HG03571 (cell line): ENCODE measurements at regions not wholly inside any gene's neighbourhood (a gene's known extent, or its start where the extent isn't known, plus 50 kb on each side); places are given as distances from the start of the nearest gene placed in this dataset.

Experiments
- ATAC-seq: cut with Tn5 transposase; IDR thresholded peaks from one replicate; pipeline ENCODE4 v1.9.1; 2021; ENCODE audit not compliant: unreplicated experiment

DNA sequence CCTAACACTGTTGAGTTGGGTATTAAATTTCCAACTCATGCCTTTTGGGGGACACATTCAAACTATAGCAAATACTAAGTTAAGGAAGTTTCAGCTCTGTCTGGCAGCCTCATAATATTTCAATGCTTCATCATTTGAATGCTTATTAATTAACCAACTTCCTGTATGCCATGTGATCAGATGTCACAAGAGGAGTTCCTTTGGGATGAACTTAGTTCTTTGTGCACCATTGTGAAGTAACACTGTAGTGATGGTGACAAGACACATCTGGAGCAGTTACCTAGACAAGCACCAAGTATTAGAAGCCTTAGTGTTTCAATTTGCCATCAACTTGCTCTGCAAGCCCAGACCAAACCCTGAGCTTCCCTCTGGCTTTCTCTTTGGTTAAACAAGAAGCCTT is 90.7 kb upstream of the IL12B start:
- ATAC-seq, result no peak

DNA sequence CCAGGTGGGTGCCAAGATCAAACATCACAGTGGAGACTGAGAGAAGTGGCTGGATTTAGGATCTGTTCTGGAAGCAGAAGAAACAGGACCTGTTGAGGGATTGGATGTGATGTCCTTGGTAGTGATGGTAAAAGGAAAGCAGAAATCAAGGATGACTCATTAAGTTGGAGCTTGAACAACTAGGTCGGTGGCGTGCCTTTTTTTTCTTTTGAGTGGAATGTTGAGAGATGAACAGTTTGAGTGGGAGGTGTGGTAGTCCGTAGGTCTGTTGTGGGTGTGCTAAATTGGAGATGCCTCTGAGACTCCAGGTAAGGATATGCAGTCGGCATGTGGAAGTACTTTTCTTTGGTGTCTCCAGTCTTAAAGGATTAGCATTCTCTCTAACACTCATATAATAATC is 92.1 kb upstream of the IL12B start:
- ATAC-seq, result no peak

DNA sequence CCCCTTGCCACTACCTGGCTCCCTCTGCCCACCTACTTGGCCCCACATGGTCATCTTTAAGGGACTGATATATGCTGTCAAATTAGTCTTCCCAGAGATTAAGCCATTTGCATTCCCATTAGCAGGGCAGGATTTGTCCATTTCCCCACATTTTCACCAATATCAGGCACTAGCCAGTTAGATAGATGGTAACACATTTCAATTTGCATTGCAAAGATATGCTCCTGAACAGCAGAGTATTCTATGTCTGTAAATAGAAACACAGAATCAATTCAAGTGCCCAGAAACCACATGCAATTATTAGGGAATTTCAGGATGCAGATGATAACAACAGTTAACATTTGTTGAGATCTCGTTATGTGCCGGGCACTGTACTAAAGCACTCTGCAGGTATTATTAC is 92.6 kb upstream of the IL12B start:
- no peak for ATAC-seq

DNA sequence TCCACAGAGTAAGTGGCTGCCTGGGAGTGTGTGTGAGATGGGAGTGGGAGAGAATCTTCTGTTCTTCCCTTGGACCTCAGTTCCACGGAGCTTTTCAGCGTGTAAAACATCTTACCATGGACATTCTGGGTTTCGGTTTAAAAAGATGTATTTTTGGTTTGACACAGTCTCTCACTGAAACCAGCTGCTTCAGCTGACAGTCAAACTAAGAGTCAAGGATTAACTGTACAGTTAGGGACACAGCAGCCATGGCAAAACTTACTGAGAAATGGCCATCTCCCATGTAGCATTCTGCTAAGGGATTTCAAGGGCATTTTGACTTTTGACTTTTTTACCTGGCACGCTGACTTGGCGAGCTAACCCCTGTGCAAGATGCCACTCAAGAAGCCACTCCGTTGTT is 93.8 kb upstream of the IL12B start:
- no peak for ATAC-seq

DNA sequence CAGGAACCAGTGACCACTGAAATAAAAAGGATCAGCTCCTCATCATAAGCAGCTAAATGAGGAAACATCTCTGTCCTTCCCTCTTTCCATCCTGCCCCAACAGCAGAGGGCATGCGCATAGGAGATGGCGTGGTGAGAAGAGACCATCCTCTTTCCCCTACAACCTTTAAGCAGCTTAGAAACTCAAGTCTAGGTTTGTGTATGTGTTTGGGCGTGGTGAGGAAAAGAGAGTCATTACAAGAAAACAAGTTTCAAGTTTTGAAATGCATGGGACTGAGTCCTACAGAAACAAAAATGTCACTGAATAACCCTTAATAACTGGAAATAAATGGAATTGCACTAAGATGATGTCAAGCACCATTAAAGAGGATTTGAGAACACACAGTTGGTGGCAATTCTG is 96.4 kb upstream of the IL12B start:
- ATAC-seq, result no peak

DNA sequence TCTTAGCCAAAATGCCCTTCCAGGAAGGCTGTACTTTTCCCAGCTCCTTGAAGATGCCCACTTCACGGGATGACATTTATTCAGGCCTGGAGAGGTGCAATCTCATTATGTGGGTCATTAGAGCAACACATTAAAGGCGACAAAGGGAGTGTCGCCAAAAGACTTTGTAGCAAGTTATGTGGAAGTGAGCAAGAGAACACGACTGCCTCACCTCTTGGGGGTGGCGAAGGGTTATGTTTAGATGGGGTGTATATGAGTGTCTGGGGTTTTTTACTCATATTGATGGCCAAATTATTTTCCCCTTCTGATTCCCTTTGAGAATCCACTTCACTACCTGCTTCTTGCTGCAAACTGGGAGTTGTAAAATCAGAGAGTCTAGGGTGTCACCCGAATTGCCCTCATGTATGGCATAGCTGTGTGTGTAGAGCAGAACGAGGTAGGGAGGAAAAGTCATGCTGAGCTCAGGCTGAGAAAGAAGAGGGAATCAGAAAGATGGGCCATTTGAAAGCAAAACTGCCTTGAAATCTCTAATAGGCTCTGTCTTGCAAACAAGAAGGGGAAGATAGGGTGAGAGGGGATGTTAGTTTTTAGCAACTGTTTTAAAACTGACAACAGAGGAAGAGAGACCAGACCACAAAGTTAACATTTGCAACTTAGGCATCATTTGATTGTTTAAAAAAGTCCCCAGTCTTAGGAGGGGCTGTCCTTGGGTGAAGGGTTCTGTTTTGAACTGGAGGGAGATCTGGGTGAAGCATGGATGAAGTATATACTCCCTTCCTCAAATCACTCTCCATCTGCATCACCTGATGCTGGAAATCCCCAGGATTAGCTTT is 97.1 kb upstream of the IL12B start:
- peak; percentile 67 for ATAC-seq

DNA sequence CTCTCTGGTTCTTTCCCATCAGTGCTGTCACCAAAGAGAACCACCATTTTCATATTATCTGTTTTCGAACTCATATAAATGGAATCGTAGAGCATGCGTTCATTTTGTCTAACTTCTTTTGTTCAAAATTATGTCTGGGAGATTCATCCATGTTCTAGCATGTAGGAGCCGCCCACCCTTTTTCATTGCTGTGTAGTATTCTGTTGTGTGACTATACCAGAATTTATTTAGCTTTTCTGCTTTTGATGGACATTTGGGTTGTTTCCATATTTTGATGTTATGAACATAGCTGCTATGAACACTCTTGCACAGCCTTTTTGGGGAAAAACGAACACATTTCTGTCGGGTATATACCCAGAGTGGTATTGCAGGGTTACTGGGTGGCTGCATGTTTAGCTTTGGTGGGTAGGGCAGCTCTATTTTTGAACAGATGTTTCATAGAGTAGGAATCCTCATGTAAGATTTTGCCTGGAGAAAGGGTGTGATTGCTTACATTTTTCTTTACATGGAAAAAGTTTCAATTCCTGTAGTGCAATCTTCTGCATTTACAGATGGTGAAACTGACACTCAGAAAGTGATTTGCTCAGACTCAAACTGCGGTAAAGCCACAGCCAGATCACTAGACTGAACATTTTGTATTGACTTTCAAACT is 100.2 kb upstream of the IL12B start:
- no peak for ATAC-seq

DNA sequence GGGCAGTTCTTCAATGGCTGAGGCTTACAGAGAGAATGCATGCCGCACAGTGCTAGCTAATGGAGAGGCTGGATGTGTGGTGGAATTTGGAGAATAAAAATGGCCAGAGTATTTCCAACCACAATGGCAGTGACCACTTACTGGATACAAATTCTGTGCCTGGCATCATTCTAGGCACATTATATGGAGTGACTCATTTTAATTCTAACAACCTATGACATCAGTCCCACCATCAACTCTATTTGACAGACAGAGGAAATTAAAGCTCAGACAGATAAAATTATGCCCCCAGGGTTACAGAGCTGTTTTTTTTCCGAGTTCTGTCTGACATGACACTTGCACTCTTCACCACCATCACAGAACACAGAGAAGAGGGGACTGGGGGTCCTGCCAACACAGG is 105.6 kb upstream of the IL12B start:
- no peak for ATAC-seq

DNA sequence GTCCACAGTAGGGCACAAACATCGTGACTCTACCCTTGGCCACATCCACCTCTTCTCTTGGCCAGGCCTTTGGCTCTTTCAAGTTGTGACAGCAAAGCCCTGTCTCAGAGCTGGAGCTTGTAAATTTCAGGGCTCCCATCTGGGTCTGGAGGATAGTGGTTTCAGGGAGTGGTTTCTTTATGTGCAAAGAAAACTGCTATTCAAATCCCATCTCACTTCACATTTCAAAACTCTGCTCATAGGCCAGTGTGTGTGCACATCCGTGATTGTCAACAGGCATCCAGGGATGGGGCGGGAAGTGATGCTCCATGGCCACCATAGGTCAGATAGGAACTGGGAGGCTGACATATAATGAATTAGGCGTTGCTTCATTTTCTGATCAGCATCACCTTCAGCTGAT is 107.8 kb upstream of the IL12B start:
- ATAC-seq, result no peak

DNA sequence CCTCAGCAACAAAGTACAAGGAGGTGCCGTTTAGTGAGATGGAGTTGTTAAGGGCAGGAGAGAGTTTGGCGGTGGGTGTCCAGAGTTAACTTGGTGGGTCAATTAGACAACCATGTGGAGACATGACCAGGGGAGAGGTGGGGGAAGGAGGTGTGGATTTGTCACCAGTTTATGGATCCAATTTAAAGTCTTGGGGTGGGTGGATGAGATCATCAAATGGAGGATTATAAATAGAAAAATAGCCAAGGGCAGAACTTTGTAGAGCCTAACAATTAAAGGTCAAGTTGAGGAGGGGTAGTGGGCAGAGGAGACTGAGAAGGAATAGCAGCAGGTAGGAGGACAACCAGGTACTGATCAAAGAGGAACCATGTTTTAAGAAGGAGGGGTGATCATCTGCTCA is 108.7 kb upstream of the IL12B start:
- ATAC-seq, result no peak

DNA sequence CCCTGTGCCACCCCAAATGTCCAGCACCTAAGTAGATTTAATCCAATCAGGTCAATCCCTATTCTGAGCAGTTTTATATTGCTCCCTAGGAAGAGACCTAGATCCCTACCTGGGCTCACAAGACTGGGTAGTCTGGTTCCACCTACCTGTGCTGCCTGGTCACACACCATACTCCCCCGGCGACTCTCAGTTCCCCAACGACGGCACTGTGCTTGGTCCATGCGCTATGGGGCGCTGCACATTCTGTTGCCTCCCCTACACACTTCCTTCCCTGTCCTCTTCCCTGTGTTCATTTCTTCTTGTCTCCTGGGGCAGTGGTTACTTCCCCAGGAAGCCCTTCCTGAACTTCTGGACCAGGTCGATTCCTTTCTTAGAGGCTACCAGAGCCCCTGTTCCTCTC is 109.9 kb upstream of the IL12B start:
- ATAC-seq, result no peak

DNA sequence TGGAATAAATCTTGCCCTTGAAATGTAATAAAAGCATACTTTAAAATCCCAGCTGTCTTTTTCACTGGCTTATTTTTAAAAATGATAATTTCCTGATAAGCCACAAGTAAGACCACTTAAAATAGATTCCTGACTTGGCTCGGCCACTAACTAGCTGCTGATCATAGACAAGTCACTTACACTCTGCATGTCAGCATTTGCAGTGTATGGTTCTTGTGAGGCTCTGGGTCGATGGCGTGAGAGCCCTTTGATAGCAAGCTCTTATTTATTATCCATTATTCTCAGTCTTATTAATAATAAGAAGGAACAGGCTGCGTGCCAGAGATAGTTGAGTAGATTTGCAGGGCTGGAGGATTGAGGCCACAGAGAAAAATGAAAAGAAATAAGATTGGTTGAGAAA is 110.7 kb upstream of the IL12B start:
- ATAC-seq, result no peak

DNA sequence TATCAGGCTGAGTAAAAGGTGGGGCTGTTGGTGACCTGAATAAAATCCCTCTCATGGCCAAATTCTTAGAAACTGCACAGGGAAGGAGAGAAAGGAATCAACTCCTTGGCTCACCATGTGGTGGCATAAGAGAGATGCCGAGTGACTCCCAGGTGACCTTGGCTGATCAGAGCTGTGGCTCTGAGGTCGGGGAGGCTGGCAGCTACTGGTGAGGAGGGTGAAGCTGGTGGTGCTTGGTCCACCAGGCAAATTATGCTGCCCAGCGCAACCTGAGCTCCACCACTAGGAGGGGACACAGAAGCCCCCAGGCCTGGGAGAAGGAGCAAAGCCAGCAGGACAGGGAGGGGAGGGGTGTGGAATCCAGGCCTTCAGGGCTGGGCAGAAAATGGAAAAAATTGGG is 111.2 kb upstream of the IL12B start:
- no peak for ATAC-seq

DNA sequence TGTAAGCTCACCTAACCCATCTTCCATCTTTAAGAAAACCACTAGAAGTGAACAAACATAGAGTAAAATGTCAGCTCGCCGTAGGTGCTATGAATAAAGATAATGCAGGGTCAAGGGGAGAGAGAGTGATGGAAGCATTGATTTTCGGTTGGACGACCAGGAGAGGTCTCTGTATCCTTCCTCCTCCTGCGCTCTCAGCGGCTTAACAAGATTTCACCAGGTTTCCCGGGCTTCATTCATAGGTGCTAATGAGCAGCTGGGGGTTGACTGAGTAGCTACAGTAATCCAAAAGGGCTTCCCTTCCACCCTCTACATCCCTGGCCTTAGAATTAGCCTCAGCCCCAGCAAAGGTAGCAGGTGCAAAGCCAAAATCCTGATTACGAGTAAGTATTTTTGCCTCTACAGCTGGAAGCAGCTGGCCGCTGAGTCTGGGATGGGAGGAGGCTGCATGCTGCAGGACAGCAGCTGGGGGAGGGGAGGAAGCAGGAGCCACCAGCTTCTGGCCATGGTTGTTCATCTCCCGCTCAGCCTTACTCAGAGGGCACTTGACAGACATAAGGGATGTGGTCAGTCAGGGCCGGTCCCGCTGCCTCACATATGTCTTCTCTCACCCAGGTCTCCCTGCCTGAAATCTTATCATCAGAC is 112.0 kb upstream of the IL12B start:
- ATAC-seq, result no peak

DNA sequence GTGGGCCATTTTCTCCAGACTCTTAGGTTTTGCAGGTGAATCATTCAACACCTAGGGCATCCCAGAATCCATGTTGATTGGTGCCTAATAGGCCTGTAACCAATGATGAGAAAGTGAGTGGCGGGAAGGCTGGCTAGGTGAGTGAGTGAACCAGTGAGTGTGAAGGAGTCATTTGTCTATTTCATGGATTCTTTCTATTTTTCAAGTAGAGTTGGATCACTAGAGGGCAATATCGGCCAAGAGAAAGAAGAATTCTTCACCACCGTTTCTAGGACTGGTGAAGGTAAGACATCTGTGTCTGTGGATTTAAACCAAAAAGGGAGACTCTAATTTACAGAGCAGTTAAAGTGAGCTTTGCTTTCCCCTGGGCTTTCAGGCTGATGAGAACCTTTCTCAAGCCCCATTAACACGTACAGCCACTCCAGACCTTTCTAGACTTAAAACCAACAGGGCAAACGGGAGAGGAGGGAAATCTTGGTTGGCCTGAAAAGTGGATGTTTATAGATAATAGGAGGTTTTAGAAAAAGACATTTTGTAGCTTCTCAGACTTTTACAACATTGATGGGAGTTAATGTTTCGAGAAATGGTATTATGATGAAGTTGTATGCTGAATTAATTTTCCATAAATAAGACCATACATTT is 114.3 kb upstream of the IL12B start:
- ATAC-seq, result no peak

DNA sequence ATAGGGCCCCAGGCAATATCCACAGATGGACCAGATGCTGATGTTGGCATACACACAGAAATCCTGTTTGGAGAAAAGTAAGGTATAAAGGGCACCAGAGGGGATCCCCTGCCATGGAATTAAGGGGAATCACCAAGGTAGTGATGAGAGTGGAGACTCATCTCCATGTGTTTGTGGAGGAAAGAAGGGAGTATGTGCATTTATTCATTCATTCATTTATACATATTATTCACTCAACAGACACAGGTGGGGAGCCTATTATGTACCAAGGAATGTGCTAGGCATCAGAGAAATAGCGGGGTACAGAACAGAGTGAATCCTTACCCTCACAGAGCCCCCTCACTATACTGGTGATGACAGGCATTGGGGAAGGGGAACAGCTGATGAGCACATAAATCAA is 116.8 kb upstream of the IL12B start:
- ATAC-seq, result no peak

DNA sequence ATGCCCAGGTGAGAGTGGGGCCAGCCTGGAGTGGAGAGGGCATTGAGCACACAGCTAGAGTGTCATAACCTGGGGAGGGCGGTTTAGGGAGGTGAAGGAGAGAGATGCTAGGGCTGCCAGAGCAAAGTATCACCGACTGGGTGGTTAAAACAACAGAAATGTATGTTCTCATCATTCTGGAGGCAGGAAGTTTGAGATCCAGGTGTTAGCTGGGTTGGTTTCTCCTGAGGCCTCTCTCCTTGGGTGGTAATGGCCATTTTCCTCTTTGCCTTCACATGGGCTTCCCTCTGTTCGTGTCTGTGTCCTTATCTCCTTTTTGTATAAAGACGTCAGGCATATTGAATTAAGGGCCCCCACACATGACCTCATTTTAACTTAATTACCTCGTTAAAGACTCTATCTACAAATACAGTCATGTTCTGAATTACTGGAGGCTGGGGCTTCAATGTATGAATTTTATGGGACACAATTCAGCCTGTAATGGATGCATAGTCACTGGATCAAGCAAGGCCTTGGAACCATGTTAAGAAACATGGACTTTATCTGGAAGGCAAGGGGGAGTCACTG is 118.6 kb upstream of the IL12B start:
- ATAC-seq, result no peak

DNA sequence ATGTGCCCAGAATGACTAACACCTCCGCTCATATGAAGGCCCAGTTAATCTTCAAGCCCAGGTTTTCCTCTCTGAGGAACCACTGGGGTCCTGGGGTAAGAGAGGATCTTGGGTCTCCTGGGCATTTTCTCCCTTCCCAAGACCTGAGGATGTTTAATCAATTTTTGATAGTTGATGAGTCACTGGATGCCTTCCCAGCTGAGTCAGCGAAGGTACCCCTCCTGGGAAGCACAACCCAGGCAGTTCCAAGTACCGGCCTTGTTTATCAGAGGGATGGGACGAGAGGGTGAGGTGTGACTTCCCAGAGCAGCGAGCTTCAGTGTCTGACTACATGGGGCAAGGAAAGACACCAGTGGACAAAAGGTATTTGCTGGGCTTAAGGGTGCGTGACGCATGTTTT is 119.6 kb upstream of the IL12B start:
- no peak for ATAC-seq

DNA sequence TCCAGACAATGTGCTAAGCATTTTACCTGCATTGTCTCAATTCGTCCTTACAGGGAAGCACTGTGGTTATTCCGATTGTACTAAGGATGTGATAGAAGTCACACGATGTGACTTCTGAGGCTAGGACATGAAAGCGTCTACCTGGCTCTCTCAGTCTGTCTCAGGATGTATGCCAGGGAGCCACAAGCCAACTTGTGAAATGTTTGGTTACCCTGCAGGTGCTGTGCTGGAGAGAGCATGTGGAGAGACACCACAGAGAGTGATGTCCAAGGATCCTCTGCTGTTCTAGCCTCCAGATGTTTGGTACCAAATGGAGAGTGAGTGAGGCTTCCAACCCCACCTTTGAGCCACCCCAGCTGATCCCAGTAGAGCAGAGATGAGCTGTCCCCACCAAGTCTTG is 120.1 kb upstream of the IL12B start:
- no peak for ATAC-seq

DNA sequence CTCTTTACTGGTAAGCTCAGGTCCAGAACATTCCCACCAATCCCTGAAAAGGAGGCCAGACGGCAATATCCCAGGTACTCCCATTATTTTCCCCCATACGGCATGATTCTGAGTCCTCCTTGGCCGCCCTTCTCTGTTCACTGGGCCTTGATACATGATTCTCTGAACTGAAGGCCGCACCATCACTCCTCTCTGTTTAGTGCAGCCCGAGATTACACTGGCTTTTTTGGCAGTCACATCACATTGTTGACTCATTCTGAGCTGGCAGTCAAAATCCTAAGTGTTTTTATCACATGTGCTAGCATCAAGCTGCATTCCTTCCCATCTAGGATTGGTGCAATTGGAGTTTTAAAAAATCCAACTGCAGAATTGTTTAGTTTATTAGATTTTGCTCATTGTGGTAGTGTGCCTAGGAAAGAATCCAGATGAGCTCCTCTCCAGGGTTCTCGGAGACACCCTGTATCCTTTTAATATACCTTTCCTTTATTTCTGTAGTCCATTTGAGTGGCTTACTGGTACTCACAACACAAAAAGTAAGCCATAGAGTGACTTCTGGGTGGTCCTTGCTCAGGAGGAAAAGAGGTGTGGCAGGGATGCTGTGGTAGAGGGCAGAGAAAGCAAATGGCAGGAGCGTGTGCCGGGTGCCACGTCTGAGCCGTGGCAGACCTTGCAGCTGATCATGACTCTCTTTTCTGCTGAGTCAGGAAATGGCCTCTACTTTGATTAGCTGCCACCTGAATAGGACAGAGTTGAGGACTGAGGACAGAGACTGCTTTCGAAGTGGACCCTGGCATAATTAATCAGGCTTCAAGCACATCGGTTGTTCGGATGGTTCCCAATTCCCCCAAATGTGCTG is 121.1 kb upstream of the IL12B start:
- no peak for ATAC-seq
